ENCODE measurements at regions not wholly inside any gene's neighbourhood (a gene's known extent, or its start where the extent isn't known, plus 50 kb on each side); places are given as distances from the start of the nearest gene placed in this dataset.

DNA sequence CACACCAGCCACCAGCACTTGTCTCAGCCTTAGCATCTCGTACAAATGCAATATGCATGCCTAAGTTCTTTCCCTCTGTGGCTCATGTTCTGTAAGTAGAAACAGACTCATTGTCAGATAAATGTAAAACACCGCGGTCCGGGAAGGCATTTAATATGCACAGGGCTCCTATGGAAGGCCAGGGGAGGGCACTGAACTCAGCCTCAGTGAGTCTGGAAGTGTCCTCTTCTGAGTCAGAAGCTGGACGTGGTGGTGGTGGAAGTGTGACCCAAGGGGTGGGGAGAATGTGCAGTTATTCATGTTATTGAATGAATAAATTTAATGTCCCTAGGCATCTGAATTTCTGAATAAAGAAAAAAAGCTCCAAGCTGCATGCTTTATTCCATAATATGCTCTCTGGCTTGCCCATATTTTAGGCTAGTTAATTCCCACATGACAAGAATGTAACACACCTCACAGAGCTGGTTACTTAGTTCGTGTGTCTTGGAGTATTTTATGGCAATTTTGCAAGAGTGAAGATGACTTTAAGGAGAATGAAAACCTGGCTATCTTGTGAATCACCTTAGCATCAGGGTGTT is 193.1 kb upstream of the GATB start:
- Mint-ChIP-seq H3K27ac (no peak overlapping the region), H3K27me3 (peaks cover 0 to 3% of the 10 kb centered on the region in 2 donors), H3K36me3 (no peaks in the 10 kb centered on the region), H3K4me3 (no peak overlapping the region), H3K4me1 (no peaks in the 10 kb centered on the region), H3K9me3 (peaks cover 2 to 4% of the 10 kb centered on the region in 2 donors)
- DNase-seq: no peak
- no peak for ATAC-seq (replicated peaks)

DNA sequence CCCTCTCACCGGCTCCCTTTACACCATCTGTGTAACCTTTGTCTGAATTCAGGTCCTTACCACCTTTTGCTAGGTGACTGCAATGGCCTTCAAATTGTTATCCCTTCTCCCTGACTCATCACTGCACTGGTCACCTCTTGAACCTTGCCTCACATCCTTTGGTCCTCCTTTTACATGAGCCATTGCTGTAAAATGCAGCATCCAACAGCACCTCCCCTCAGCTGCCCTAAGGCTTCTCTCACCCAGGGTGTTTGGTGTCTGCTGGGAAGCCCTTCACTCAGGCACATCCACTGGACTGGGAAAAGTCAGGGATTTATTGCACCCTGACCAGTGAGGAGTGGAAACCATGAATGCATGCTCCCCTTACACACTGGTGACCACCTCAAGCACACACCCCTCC is 192.5 kb upstream of the GATB start:
- Mint-ChIP-seq H3K9me3 (peaks cover 2 to 4% of the 10 kb centered on the region in 2 donors), H3K27me3 (peaks cover 0 to 3% of the 10 kb centered on the region in 2 donors)

DNA sequence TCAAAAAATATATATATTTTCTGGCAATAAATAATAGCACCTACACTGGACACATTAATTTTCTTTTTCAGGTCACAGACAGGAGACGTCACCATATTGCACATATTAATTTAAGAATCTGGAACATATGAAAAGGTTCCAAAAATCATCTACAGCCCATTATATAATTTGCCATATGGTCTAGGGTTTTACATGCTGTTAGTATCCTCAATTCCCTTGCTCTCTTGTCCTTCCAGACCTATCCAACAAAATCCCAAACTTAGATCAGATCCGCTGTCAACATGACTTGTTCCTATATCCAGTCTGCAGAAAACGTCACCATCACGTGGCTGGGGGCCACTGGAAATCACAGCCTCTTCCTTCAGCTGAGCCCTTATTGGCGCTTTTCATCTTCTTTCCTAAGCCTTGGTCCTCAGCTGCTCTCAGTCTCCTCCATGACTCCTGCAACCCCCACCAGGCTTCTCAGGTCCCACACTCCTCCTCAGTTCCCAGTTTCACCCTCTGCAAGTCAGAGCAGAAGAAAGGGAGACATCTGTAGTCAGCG is 192.0 kb upstream of the GATB start:
- ATAC-seq (replicated peaks) (no peak), DNase-seq (no peak)
- Mint-ChIP-seq H3K36me3 (peaks cover 0 to 2% of the 10 kb centered on the region in 2 donors), H3K9me3 (peaks cover 5 to 8% of the 10 kb centered on the region in 2 donors), H3K4me3 (no peak overlapping the region), H3K27me3 (peaks cover 0 to 3% of the 10 kb centered on the region in 2 donors), H3K4me1 (no peaks in the 10 kb centered on the region), H3K27ac (no peak overlapping the region)

More for the DNA sequence above, 192.5 kb upstream of the GATB start:
- Mint-ChIP-seq H3K36me3 (no peaks in the 10 kb centered on the region), H3K4me3 (no peak overlapping the region), H3K27ac (no peak overlapping the region), H3K4me1 (no peaks in the 10 kb centered on the region)
- no peak for DNase-seq
- ATAC-seq (replicated peaks): no peak

DNA sequence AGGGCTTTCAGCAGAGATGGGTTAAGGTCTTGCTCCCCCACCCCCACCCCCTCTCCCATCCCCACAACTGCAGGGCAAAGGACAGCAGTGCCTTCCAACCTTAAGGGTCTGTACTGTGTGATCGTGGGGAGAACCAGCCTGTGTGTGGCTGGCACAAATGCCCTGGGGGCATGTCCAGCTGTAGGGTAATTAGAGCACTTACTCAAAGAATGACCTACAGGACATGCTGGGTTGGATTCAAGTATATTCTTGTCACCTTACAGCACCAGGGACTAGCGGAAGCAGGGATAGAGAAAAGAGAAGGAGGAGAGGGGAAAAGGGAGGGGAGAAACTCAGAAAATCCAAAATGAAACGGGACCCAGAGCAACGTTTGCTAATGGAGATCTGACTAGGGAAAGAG is 191.3 kb upstream of the GATB start:
- no peak for DNase-seq
- no peak for ATAC-seq (replicated peaks)
- Mint-ChIP-seq H3K27me3 (peaks cover 0 to 3% of the 10 kb centered on the region in 2 donors), H3K4me3 (no peak overlapping the region), H3K4me1 (no peaks in the 10 kb centered on the region), H3K27ac (no peak overlapping the region), H3K9me3 (peaks cover 10 to 15% of the 10 kb centered on the region in 2 donors), H3K36me3 (peaks cover 0 to 5% of the 10 kb centered on the region in 2 donors)

DNA sequence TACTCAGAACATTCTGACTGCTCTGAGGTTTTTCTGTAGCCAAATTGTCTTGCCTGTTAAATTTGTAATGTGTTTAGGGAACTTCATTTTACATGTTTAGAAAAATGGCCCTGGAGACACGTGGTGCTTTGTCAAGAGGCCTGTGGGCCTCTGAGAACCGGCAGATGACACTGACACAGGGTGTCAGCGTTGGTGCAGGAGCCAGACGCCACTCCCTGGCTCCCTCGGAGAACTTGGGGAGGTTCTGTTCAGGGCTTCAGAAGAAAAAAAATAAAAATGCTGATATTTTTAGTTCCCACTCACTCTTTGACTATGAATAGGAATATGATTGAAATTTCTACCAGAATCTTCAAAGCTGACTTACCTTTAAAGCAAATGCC is 190.9 kb upstream of the GATB start:
- no peak overlapping the region for H3K4me3 Mint-ChIP-seq
- no peaks in the 10 kb centered on the region for H3K4me1 Mint-ChIP-seq
- peaks cover 0 to 5% of the 10 kb centered on the region in 2 donors for H3K36me3 Mint-ChIP-seq
- peaks cover 0 to 3% of the 10 kb centered on the region in 2 donors for H3K27me3 Mint-ChIP-seq
- no peak overlapping the region for H3K27ac Mint-ChIP-seq
- DNase-seq (no peak), ATAC-seq (replicated peaks) (no peak)
- peaks cover 14 to 19% of the 10 kb centered on the region in 2 donors for H3K9me3 Mint-ChIP-seq

DNA sequence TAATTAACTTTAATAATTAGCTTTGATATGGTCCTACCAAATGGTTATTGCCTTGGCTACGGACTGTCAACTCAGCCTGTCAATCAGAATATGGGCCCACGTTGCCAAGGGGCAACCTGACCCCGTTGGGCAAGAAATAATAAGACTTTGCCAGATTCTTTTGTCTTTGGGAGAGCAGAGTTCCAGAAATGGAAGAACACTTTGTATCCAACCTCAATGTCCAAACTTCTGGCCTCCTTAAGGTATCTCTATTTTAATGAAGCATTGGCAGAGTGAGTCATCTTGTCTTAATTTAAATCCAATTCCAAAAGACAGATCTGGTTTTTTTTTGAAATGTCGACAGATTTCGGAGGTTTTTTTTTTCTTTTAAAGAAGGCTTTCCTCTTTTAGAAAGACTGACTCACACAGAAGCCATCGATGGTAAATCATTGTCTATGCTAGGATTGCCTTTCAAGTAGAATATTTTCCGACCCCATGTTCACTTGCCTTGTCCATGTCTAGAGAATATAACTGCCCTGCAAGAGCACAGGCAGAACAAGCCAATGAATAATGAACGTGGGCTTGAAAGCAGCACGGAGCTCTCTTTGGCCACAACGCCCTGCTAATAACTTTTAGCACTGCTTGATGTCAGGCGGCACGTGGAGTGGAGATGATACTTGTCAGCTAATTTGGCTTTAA is 190.3 kb upstream of the GATB start:
- ATAC-seq (replicated peaks) (no peak), DNase-seq (no peak)
- Mint-ChIP-seq H3K36me3 (peaks cover 3 to 5% of the 10 kb centered on the region in 2 donors), H3K4me3 (no peak overlapping the region), H3K27me3 (peaks cover 0 to 3% of the 10 kb centered on the region in 2 donors), H3K27ac (no peak overlapping the region), H3K4me1 (no peaks in the 10 kb centered on the region), H3K9me3 (peaks cover 17 to 25% of the 10 kb centered on the region in 2 donors)

DNA sequence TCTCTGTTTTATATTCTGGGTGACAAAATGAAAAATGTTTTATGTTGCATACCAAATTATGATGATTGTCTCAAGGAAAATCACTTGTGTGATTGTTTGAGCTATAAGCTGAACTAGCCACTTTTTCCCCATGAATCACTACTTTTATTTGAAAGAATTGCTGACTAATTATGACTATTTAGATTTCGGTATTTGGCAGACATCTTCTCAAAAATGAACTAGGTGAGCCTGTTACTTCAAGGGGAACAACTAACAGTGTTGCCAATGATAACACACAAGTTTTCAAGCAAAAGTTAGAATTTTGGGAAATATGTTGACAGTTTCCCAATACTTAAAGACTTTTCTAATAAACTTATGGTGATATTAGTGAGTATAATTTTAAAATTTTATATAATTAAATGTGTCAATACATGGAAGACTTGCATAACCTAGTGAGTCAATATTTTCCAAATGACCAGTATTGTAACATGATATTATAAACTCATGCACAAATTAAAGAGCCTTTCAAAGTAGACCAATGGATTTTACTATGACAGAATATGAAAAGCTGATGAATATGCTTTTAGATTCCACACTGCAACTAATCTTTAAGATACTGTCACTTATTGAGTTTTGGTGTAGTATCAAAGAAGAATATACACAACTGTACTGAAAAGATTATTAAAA is 187.7 kb upstream of the GATB start:
- Mint-ChIP-seq H3K27me3 (peaks cover 0 to under 1% of the 10 kb centered on the region in 2 donors), H3K4me1 (no peaks in the 10 kb centered on the region), H3K36me3 (peaks cover 4 to 5% of the 10 kb centered on the region in 2 donors), H3K27ac (no peak overlapping the region), H3K9me3 (peaks cover 22 to 33% of the 10 kb centered on the region in 2 donors), H3K4me3 (no peak overlapping the region)
- ATAC-seq (replicated peaks) (no peak), DNase-seq (no peak)

DNA sequence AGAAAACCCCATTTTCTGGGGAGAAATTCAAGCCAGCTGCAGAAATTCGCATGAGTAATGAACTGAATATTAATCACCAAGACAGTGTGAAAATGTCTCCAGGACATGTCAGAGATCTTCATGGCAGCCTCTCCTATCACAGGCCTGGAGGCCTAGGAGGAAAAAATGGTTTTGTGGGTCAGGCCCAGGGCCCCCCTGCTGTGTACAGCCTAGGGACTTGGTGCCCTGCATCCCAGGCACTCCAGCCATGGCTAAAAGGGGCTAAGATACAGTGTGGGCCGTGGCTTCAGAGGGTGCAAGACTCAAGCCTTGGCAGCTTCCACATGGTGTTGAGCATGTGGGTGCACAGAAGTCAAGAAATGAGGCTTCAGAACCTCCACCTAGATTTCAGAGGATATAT is 185.9 kb upstream of the GATB start:
- Mint-ChIP-seq H3K9me3 (peaks cover 24 to 33% of the 10 kb centered on the region in 2 donors), H3K4me1 (no peaks in the 10 kb centered on the region), H3K27me3 (no peaks in the 10 kb centered on the region), H3K4me3 (no peak overlapping the region), H3K36me3 (peaks cover 4 to 5% of the 10 kb centered on the region in 2 donors), H3K27ac (no peak overlapping the region)
- DNase-seq (no peak), ATAC-seq (replicated peaks) (no peak)

DNA sequence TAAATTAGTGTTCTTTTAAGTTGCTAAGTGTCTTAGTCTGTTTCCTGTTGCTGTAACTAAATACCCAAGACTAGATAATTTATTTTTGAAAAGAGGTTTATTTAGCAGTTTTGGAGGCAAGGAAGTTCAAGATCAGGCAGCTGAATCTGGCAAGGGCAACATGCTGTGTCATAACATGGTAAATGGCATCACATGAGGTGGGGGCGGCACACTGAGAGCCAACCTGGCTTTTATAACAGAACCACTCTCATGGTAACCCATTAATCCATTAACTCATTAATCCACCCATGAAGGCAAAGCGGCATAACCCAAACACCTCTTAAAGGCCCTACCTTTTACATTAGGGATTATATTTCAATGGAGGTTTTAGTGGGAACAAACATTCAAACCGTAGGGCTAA is 182.2 kb upstream of the GATB start:
- no peak overlapping the region for H3K27ac Mint-ChIP-seq
- H3K4me1 Mint-ChIP-seq: no peaks in the 10 kb centered on the region
- H3K36me3 Mint-ChIP-seq: peaks cover 8% of the 10 kb centered on the region in 2 donors
- no peak overlapping the region for H3K4me3 Mint-ChIP-seq
- DNase-seq (no peak), ATAC-seq (replicated peaks) (no peak)
- H3K27me3 Mint-ChIP-seq: no peaks in the 10 kb centered on the region
- H3K9me3 Mint-ChIP-seq: peaks cover 25 to 34% of the 10 kb centered on the region in 2 donors

DNA sequence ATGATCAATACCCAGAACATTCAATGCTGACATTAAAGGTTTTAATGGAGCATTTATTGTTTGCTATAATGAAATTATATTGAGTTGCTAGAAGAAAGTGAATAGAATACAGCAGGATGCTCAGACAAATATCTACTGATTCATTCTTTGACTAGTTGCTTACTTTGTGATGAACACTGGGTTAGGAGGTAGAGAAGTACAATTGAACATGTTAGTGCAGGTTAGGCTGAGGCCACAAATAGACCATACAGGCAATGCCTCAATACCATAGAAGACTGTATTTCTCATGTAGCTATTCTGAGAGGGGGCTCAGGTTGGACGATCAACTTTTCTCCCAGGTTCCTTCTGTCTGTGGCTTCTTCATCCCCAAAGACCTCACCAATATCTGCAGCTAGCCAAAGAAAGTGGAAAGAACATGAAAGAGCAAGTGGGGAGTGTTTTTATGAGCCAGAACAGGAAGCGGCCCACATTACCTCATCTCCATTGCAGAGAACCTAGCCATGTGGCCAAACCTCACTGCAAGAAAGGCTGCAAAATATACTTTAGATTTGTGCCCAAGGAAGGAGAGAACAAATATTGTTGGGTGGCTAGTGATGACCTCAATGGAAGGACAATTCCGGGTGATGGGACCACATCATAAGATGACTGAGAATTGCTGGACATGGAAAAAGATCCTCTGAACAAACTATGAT is 180.3 kb upstream of the GATB start:
- Mint-ChIP-seq H3K9me3 (peaks cover 11 to 15% of the 10 kb centered on the region in 2 donors), H3K36me3 (peaks cover 3 to 4% of the 10 kb centered on the region in 2 donors), H3K27ac (no peak overlapping the region), H3K4me1 (no peaks in the 10 kb centered on the region), H3K27me3 (peaks cover 0 to 5% of the 10 kb centered on the region in 2 donors), H3K4me3 (no peak overlapping the region)
- DNase-seq (no peak), ATAC-seq (replicated peaks) (no peak)

DNA sequence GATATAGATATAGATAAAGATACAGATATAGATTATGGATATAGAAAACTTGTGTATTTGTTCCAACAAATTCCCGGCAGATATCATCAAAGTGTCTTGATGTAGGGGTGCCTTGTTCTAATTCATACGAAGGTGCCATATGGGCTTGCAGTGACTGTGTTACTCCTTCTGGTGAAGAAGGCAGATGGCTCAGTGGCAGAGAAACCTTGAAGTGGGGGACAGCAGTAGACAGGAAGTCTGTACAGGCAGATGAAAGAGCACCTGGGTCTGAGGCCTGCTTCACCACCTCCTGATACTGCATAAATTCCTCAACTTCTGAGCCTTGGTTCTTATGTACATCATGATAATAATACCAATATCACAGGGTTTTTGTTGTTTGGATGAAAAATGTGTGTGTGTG is 179.5 kb upstream of the GATB start:
- Mint-ChIP-seq H3K36me3 (peaks cover 3 to 4% of the 10 kb centered on the region in 2 donors), H3K9me3 (peaks cover 8 to 12% of the 10 kb centered on the region in 2 donors), H3K27ac (no peak overlapping the region), H3K4me1 (no peaks in the 10 kb centered on the region), H3K27me3 (peaks cover 0 to 5% of the 10 kb centered on the region in 2 donors), H3K4me3 (no peak overlapping the region)
- DNase-seq: no peak
- no peak for ATAC-seq (replicated peaks)

DNA sequence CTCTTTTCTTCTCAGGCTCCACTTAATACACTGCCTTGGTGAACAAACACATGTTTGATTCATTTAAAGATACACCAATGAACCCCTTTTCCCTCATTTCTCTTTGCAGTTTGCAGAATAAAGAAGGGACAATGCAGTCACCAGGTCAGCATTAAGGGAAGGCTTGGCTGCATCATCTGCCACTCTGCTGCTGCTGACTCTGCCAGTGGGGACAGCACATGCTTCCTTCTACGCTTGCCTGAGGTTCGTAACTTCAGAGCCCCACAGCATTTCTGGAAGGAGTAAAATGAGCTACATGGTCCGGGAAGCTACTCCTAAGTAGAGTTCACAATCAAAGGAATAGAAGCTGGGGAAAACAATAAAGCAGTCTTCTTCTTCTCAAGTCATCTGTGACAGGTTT is 178.9 kb upstream of the GATB start:
- Mint-ChIP-seq H3K36me3 (peaks cover 3 to 4% of the 10 kb centered on the region in 2 donors), H3K27ac (no peak overlapping the region)

DNA sequence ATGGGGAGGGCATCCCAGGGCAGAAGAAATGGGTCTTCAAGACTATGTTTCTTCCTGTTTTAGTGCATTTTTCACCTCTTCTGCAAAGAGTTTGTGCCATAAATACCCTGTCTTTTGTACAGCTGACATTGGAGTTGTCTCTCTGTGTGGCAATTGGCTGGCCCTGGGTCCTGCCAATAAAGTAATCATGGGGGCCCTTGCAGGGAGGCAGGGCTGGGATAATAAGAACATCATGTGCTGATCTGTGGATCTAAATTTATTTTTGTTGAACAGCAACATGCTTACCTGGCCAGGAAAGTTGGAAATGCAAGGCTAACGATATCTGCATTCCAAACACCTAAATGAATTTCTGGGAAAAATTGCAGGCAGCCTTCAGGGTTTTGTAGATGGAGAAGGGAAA is 174.6 kb upstream of the GATB start:
- Mint-ChIP-seq H3K4me3 (no peak overlapping the region), H3K27ac (no peak overlapping the region), H3K4me1 (peaks cover under 1 to 6% of the 10 kb centered on the region in 2 donors), H3K9me3 (no peaks in the 10 kb centered on the region), H3K36me3 (no peaks in the 10 kb centered on the region), H3K27me3 (peaks cover 0 to 5% of the 10 kb centered on the region in 2 donors)
- ATAC-seq (replicated peaks): no peak
- DNase-seq: no peak

More for the DNA sequence above, 178.9 kb upstream of the GATB start:
- DNase-seq (no peak), ATAC-seq (replicated peaks) (no peak)
- H3K4me3 Mint-ChIP-seq: no peak overlapping the region
- H3K9me3 Mint-ChIP-seq: peaks cover 6 to 10% of the 10 kb centered on the region in 2 donors
- no peaks in the 10 kb centered on the region for H3K4me1 Mint-ChIP-seq
- peaks cover 0 to 5% of the 10 kb centered on the region in 2 donors for H3K27me3 Mint-ChIP-seq

DNA sequence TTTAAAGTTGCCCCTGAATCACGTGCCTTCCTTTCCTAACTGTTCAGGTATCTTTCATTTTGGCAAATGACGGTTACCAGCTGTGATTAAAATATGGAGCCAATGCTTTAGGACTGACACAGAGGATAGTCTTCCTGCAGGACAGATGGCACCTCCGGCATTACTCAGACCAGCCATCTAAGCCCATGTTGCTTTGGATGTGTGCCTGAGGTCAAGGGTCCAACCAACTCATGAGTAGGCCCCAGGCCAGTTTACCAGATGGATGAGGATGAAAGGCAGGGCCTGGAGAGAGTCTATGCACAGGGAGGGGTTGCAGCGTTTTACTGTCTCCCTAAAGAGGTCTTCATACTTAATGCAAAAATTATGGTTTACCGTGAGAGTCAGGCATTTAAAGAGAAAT is 174.0 kb upstream of the GATB start:
- H3K4me1 Mint-ChIP-seq: peaks cover 3 to 6% of the 10 kb centered on the region in 2 donors
- ATAC-seq (replicated peaks) (no peak), DNase-seq (no peak)
- H3K27me3 Mint-ChIP-seq: peaks cover 0 to 5% of the 10 kb centered on the region in 2 donors
- no peaks in the 10 kb centered on the region for H3K36me3 Mint-ChIP-seq
- no peak overlapping the region for H3K4me3 Mint-ChIP-seq
- H3K27ac Mint-ChIP-seq: no peak overlapping the region
- H3K9me3 Mint-ChIP-seq: no peaks in the 10 kb centered on the region

Data from stimulated activated naive B cell treated with anti-CD40 and anti-IgM and Interleukin-4, amounts not matched to agents 10 μg/mL and 1 μg/mL and 100 μg/mL, for 72 hours (primary cell).